ENCODE measurements at regions not wholly inside any gene's neighbourhood (a gene's known extent, or its start where the extent isn't known, plus 50 kb on each side); places are given as distances from the start of the nearest gene placed in this dataset.

GRCh38 chr7:46611508-46611907, 690.4 kb upstream of the IGFBP3 start:
- H2BK5ac ChIP-seq (ENCODE audit: low read depth, low read length), result no peak overlapping the region
- no peak overlapping the region for H4K8ac ChIP-seq (ENCODE audit: extremely low read depth, insufficient read depth, low read length)
- no peak overlapping the region for H2AFZ ChIP-seq (ENCODE audit: low read length)
- H4K91ac ChIP-seq (replicated peaks; ENCODE audit: insufficient read length, low read length), result no peak overlapping the region
- no peak overlapping the region for H3K14ac ChIP-seq (ENCODE audit: insufficient read length)
- POLR2A ChIA-PET (ENCODE audit: partially characterized antibody), result no interaction called here
- no peak overlapping the region for H2BK15ac ChIP-seq (ENCODE audit: low read length)
- H3K4me3 ChIP-seq (ENCODE audit: extremely low read depth in 1 of 4, insufficient read depth in 2 of 4, low read depth in 3 of 4, low read length in 4 of 4), result no peak overlapping the region
- DNase-seq (ENCODE audit: low read depth in 1 of 2, low spot score in 2 of 2) (no peak), FAIRE-seq (no peak)
- no peak overlapping the region for H3K23ac ChIP-seq (ENCODE audit: insufficient read length)
- H2BK20ac ChIP-seq (ENCODE audit: low read length), result no peak overlapping the region
- H3K4me2 ChIP-seq (ENCODE audit: insufficient read depth in 1 of 2, low read depth in 2 of 2, low read length in 2 of 2), result no peak overlapping the region
- H3K27me3 ChIP-seq (replicated peaks in 1 of 4; ENCODE audit: control insufficient read depth in 3 of 4, extremely low read depth in 1 of 4, insufficient read depth in 3 of 4, low read length in 3 of 4), result no peaks in the 10 kb centered on the region
- H3K56ac ChIP-seq (replicated peaks; ENCODE audit: insufficient read length, low read depth, low read length), result no peak overlapping the region
- H3K79me1 ChIP-seq (ENCODE audit: low read depth, low read length), result no peaks in the 10 kb centered on the region
- H3K27ac ChIP-seq (ENCODE audit: low read depth, low read length), result no peak overlapping the region
- H3K18ac ChIP-seq (ENCODE audit: extremely low read depth, low read length), result no peak overlapping the region
- no peak overlapping the region for H2BK120ac ChIP-seq (replicated peaks; ENCODE audit: low read depth, low read length)
- no peaks in the 10 kb centered on the region for H3K36me3 ChIP-seq (ENCODE audit: control insufficient read depth in 2 of 4, insufficient read depth in 4 of 4, low read length in 3 of 4)
- H4K20me1 ChIP-seq (replicated peaks in 1 of 2; ENCODE audit: control insufficient read depth in 1 of 2, insufficient read depth in 2 of 2, low read length in 2 of 2), result no peaks in the 10 kb centered on the region
- H3K9me3 ChIP-seq (ENCODE audit: insufficient read depth in 2 of 2, low read depth in 1 of 2, low read length in 1 of 2), result no peaks in the 10 kb centered on the region
- H3K9ac ChIP-seq (replicated peaks in 1 of 4; ENCODE audit: extremely low read depth in 1 of 4, low read depth in 3 of 4, low read length in 3 of 4), result no peak overlapping the region
- WGBS, 2 experiments (ENCODE audit: extremely low coverage in 1 of 2, insufficient coverage in 1 of 2, insufficient read length in 1 of 2, insufficient replicate concordance in 2 of 2, low coverage in 1 of 2, low lambda C conversion rate in 2 of 2, missing lambda C conversion rate in 1 of 2), result 92% methylated on average over 2 of the region's 2 CpGs; no CpG with 5 or more reads in 1 of the 2 experiments
- H4K5ac ChIP-seq (ENCODE audit: insufficient read length, low read depth, low read length), result no peak overlapping the region
- no peaks in the 10 kb centered on the region for H3K4me1 ChIP-seq (replicated peaks in 1 of 4; ENCODE audit: control insufficient read depth in 3 of 4, insufficient read depth in 4 of 4, low read length in 3 of 4)
- no peak overlapping the region for H2AK5ac ChIP-seq (ENCODE audit: low read depth, low read length)
- CTCF ChIA-PET (ENCODE audit: partially characterized antibody), result no interaction called here
- no peak overlapping the region for H2BK12ac ChIP-seq (ENCODE audit: low read depth, low read length)
- H3K23me2 ChIP-seq (ENCODE audit: low read depth, low read length), result no peaks in the 10 kb centered on the region
- no peaks in the 10 kb centered on the region for H3K79me2 ChIP-seq (ENCODE audit: control insufficient read depth in 1 of 2, insufficient read depth in 2 of 2, low read length in 2 of 2)
- no peak overlapping the region for H3K4ac ChIP-seq (replicated peaks; ENCODE audit: insufficient read length, low read depth, low read length)
- TF ChIP-seq JUND (IDR thresholded peaks at IDR 0.05; ENCODE audit: low read length), result no peak
- TF ChIP-seq JUN (IDR thresholded peaks at IDR 0.05; ENCODE audit: low read depth, low read length), result no peak
- no peak for TF ChIP-seq POLR2A (IDR thresholded peaks at IDR 0.05; ENCODE audit: control extremely low read depth in 1 of 2, low read depth in 2 of 2, low read length in 2 of 2)
- no peak for TF ChIP-seq POU5F1 (IDR thresholded peaks at IDR 0.05; ENCODE audit: low read depth, low read length)
- no peak for TF ChIP-seq SIRT6 (IDR thresholded peaks at IDR 0.05; ENCODE audit: low read length)
- no peak for TF ChIP-seq ZNF274 (IDR thresholded peaks at IDR 0.05; ENCODE audit: borderline replicate concordance, extremely low read depth, low read length)
- TF ChIP-seq EZH2 (IDR thresholded peaks at IDR 0.05; ENCODE audit: low read depth, low read length, severe bottlenecking), result no peak
- TF ChIP-seq CBX5 (IDR thresholded peaks at IDR 0.05; ENCODE audit: low read depth, low read length), result no peak
- TF ChIP-seq HDAC2 (IDR thresholded peaks at IDR 0.05; ENCODE audit: borderline replicate concordance in 1 of 2, low read depth in 2 of 2, low read length in 2 of 2), result no peak
- no peak for TF ChIP-seq NANOG (IDR thresholded peaks at IDR 0.05; ENCODE audit: insufficient read depth, low read depth, low read length, poor library complexity, severe bottlenecking)
- TF ChIP-seq SIN3A (conservative IDR thresholded peaks at IDR 0.05 in 1 of 2, IDR thresholded peaks at IDR 0.05 in 1 of 2; ENCODE audit: low read depth in 1 of 2, low read length in 2 of 2), result no peak
- TF ChIP-seq SP2 (IDR thresholded peaks at IDR 0.05; ENCODE audit: low read length), result no peak
- no peak for TF ChIP-seq SUZ12 (IDR thresholded peaks at IDR 0.05; ENCODE audit: low read length)
- no peak for TF ChIP-seq KDM4A (IDR thresholded peaks at IDR 0.05; ENCODE audit: low read depth, low read length, severe bottlenecking)
- TF ChIP-seq TAF1 (IDR thresholded peaks at IDR 0.05; ENCODE audit: low read depth, low read length), result no peak
- no peak for TF ChIP-seq CBX8 (IDR thresholded peaks at IDR 0.05; ENCODE audit: borderline replicate concordance, low read depth, low read length)

All from H1 (cell line).